ENCODE measurements at regions not wholly inside any gene's neighbourhood (a gene's known extent, or its start where the extent isn't known, plus 50 kb on each side); places are given as distances from the start of the nearest gene placed in this dataset.

DNA sequence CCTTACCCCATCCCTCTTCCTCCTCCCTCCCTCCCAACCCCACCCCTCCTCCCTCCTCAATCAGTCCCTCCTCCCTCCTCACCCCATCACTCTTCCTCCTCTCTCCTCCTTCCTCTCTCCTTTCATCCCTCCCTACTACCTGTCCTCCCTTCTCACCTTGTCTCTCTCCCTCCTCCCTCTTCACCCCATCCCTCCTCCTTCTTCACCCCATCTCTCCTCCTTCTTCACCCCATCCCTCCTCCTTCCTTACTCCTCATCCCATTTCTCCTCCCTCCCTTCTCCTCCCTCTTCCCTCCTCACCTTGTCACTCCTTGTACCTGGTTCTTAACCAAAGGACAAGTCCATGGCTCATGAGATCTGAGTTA lies 222.4 kb downstream of the TTLL2 start:
- Histone ChIP-seq H3K9me2 (replicated peaks; ENCODE audit: control insufficient read depth, low read length) (no peaks in the 10 kb centered on the region), H3K9me3 (ENCODE audit: control insufficient read depth, insufficient read depth, low read length) (no peaks in the 10 kb centered on the region), H3K36me3 (ENCODE audit: control insufficient read depth, low read length) (no peaks in the 10 kb centered on the region), H4K20me1 (ENCODE audit: control insufficient read depth, insufficient read depth, low read depth, low read length) (no peaks in the 10 kb centered on the region), H3K27me3 (ENCODE audit: control insufficient read depth, low read length) (no peaks in the 10 kb centered on the region), H3K4me3 (ENCODE audit: low read length) (no peak overlapping the region), H3K4me1 (ENCODE audit: control insufficient read depth, low read length) (no peaks in the 10 kb centered on the region), H3K27ac (ENCODE audit: low read depth, low read length) (no peak overlapping the region), H3K79me2 (ENCODE audit: control insufficient read depth, low read length) (no peaks in the 10 kb centered on the region), H3K4me2 (ENCODE audit: low read length) (no peak overlapping the region), H3F3A (ENCODE audit: control insufficient read depth, insufficient read depth) (no peaks in the 10 kb centered on the region)
- TF ChIP-seq CTCF (IDR thresholded peaks at IDR 0.05; ENCODE audit: low read depth, low read length, poor library complexity, severe bottlenecking) (no peak), EZH2phosphoT487 (IDR thresholded peaks at IDR 0.05; ENCODE audit: borderline replicate concordance, low read length) (no peak)

DNA sequence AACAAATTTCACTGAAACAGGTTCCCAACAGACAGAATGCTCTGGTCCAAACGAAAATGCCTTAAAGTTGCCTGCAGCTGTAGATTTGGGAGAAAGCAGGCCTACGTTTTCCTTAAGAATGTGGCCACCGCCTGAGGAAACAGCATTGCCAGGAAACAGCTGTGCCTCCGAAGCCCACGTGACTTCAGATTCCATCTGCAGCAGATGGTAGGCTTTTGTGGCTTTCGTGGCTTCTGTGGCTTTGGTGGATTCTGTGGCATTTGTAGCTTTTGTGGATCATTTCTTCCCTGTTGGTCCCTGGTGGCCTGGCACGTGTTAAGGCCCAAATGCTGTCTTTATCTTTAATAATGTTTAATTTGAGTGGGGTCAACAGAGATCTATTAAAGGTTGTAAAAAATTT lies 222.9 kb downstream of the TTLL2 start:
- no peak overlapping the region for H3K4me2 ChIP-seq (ENCODE audit: low read length)
- no peak overlapping the region for H3K27ac ChIP-seq (ENCODE audit: low read depth, low read length)
- H3K79me2 ChIP-seq (ENCODE audit: control insufficient read depth, low read length), result no peaks in the 10 kb centered on the region
- no peaks in the 10 kb centered on the region for H4K20me1 ChIP-seq (ENCODE audit: control insufficient read depth, insufficient read depth, low read depth, low read length)
- H3K4me3 ChIP-seq (ENCODE audit: low read length), result no peak overlapping the region
- no peaks in the 10 kb centered on the region for H3K9me3 ChIP-seq (ENCODE audit: control insufficient read depth, insufficient read depth, low read length)
- no peaks in the 10 kb centered on the region for H3K9me2 ChIP-seq (replicated peaks; ENCODE audit: control insufficient read depth, low read length)
- no peaks in the 10 kb centered on the region for H3K4me1 ChIP-seq (ENCODE audit: control insufficient read depth, low read length)
- no peaks in the 10 kb centered on the region for H3K36me3 ChIP-seq (ENCODE audit: control insufficient read depth, low read length)
- no peaks in the 10 kb centered on the region for H3F3A ChIP-seq (ENCODE audit: control insufficient read depth, insufficient read depth)
- TF ChIP-seq EZH2phosphoT487 (IDR thresholded peaks at IDR 0.05; ENCODE audit: borderline replicate concordance, low read length), result no peak
- no peak for TF ChIP-seq CTCF (IDR thresholded peaks at IDR 0.05; ENCODE audit: low read depth, low read length, poor library complexity, severe bottlenecking)
- no peaks in the 10 kb centered on the region for H3K27me3 ChIP-seq (ENCODE audit: control insufficient read depth, low read length)

- Histone ChIP-seq H4K20me1 (ENCODE audit: control insufficient read depth, insufficient read depth, low read depth, low read length) (no peaks in the 10 kb centered on the region), H3K9me3 (ENCODE audit: control insufficient read depth, insufficient read depth, low read length) (no peaks in the 10 kb centered on the region), H3F3A (ENCODE audit: control insufficient read depth, insufficient read depth) (no peaks in the 10 kb centered on the region), H3K36me3 (ENCODE audit: control insufficient read depth, low read length) (no peaks in the 10 kb centered on the region), H3K79me2 (ENCODE audit: control insufficient read depth, low read length) (no peaks in the 10 kb centered on the region), H3K27ac (ENCODE audit: low read depth, low read length) (no peak overlapping the region), H3K4me3 (ENCODE audit: low read length) (no peak overlapping the region), H3K4me1 (ENCODE audit: control insufficient read depth, low read length) (no peaks in the 10 kb centered on the region), H3K9me2 (replicated peaks; ENCODE audit: control insufficient read depth, low read length) (no peaks in the 10 kb centered on the region), H3K4me2 (ENCODE audit: low read length) (no peak overlapping the region), H3K27me3 (ENCODE audit: control insufficient read depth, low read length) (no peaks in the 10 kb centered on the region)
- TF ChIP-seq EZH2phosphoT487 (IDR thresholded peaks at IDR 0.05; ENCODE audit: borderline replicate concordance, low read length) (no peak), CTCF (IDR thresholded peaks at IDR 0.05; ENCODE audit: low read depth, low read length, poor library complexity, severe bottlenecking) (no peak)
Observed at GRCh38 chr6:167548451-167548850, 223.6 kb downstream of the TTLL2 start.

DNA sequence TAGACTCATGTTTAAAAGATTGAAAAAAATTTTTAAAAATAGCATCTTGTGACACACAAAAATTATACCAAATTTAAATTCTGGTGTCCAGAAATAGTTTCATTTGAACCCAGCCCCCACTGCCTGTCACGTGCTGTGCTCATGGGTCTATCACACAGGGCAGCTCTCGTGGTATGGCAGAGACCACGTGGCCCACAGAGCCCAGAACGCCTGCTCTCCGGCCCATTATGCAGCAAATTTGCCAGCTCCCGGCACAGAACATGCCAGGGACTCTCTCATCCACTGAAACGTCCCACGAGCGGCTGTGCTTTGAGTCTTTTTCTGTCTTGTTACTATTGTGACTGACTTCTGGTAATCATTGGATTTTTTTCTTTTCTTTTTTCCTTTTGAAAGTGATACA lies 224.3 kb downstream of the TTLL2 start:
- Histone ChIP-seq H3K27ac (ENCODE audit: low read depth, low read length) (no peak overlapping the region), H3K4me3 (ENCODE audit: low read length) (no peak overlapping the region), H3K36me3 (ENCODE audit: control insufficient read depth, low read length) (no peaks in the 10 kb centered on the region), H3K79me2 (ENCODE audit: control insufficient read depth, low read length) (no peaks in the 10 kb centered on the region), H4K20me1 (ENCODE audit: control insufficient read depth, insufficient read depth, low read depth, low read length) (no peaks in the 10 kb centered on the region), H3K27me3 (ENCODE audit: control insufficient read depth, low read length) (no peaks in the 10 kb centered on the region), H3K9me2 (replicated peaks; ENCODE audit: control insufficient read depth, low read length) (no peaks in the 10 kb centered on the region), H3K9me3 (ENCODE audit: control insufficient read depth, insufficient read depth, low read length) (no peaks in the 10 kb centered on the region), H3F3A (ENCODE audit: control insufficient read depth, insufficient read depth) (no peaks in the 10 kb centered on the region), H3K4me2 (ENCODE audit: low read length) (no peak overlapping the region), H3K4me1 (ENCODE audit: control insufficient read depth, low read length) (no peaks in the 10 kb centered on the region)
- TF ChIP-seq CTCF (IDR thresholded peaks at IDR 0.05; ENCODE audit: low read depth, low read length, poor library complexity, severe bottlenecking) (no peak), EZH2phosphoT487 (IDR thresholded peaks at IDR 0.05; ENCODE audit: borderline replicate concordance, low read length) (no peak)

Measured in DOHH2 (cell line).